Astrocyte of the hippocampus (primary cell): ENCODE measurements at regions not wholly inside any gene's neighbourhood (a gene's known extent, or its start where the extent isn't known, plus 50 kb on each side); places are given as distances from the start of the nearest gene placed in this dataset.
"Not testable (repeated sequence)": the region's sequence is repeated elsewhere in the genome, so short reads cannot be mapped to it uniquely, and the experiment has no call there.

Experiments used
- DNase-seq: peaks from one replicate; pipeline ENCODE4 v3.0.0; 2011; ENCODE audit warnings: low read depth, low spot score

DNA sequence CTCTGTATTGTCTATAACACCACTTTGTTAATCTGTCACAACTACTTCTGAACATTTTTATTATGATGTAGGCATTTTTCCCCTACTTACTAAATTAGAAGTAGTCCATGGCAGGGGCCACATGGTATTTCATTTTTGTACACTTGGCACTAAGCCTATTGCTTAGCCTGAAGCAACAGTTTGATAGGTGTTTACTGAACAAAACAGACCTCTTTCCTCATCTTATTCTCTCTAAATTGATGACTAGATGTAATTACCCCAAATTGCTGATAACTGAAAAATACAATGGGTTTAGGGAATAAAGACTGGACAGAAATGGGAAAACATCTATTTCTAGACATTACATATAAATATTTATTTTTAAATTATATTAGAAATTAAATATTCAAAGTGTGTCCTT lies 633.8 kb downstream of the SLCO4C1 start:
- DNase-seq, result no peak

DNA sequence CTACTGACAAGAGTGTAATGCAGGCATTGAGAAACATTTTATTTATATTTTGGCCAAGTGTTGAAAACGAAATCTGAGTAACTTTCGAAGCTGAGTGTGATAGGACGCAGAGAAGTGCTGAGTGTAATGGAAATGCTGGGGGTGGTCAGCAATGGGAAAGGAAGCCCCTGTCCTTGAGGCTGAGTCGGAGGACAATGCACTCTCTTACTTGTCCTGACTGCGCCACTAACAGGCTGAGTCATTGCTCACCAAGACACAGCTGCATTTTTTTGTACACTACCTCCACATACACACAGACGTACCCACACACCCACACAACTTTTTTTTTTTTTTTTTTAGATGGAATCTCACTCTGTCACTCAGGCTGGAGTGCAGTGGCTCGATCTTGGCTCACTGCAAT lies 637.7 kb downstream of the SLCO4C1 start:
- DNase-seq, result no peak

DNA sequence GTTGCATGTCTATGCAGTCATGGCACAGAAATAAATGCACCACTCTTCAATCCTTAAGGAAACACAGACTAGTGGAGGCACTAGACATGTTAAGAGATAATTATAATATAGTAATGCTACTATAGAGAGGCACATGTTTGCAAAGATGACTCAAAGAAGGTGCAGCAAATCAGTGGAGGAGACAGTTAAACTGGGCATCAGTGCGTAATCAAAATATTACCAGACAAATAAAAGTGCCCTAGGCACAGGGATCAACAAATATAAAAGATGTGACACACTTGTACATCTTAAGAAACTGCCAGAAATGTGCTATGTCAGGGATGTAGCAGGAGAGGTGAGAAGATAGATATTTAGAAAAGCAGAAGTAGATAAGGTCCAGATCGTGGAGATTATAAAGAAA lies 642.1 kb downstream of the SLCO4C1 start:
- DNase-seq, result no peak

DNA sequence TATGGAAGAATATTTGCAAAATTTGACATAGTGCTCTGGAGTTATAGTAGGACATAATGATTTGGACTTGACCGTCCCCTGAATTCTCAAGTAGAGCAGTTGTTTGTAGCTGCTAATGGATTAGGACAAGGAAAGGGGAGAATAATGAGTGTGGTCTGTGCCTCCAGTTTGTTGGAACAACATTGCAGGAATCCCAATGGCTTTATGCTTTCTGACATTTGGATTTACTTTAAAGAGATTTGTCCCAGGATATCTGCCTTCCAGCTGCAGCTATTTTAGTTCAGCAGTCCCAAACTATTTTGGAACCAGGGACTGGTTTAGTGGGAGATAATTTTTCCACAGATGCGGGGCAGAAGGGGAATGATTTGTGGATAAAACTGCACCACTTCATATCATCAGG lies 648.2 kb downstream of the SLCO4C1 start:
- DNase-seq, result no peak

DNA sequence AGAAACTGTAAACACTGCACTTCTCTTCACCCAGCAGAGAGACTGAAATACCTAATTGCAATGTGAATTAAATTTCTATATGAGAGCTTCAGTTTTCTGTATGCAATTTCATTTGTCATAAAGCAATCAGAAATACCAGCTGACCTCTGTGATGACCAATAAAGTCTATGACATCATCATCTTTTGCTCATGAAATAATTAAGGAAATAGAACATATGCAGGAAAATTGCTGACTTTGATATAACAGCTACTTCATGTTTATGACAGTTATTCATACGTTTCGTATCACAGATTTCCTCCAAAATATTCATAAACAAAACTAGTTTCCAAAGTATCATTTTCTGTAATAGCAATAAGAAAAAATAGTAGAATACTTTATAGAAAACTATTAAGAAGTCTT lies 652.3 kb downstream of the SLCO4C1 start:
- DNase-seq, result no peak

DNA sequence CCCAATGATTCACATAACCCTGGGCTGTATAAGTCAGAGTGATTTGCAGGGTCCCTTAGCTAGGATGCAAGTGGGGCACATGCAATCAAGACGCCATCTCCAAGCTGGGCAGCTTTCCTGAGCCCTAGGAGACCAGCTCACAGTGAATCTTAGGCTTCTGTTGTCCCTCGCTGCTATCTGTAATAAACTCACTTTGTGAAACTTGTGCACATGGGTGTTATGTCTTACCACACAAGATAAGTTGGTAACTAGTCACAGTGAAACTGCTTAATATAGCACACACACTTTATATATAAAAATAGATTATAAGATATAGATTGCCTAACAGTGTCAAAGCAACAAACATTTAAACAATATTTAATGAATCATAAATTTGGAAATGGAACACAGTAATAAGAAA lies 658.5 kb downstream of the SLCO4C1 start:
- no peak for DNase-seq

DNA sequence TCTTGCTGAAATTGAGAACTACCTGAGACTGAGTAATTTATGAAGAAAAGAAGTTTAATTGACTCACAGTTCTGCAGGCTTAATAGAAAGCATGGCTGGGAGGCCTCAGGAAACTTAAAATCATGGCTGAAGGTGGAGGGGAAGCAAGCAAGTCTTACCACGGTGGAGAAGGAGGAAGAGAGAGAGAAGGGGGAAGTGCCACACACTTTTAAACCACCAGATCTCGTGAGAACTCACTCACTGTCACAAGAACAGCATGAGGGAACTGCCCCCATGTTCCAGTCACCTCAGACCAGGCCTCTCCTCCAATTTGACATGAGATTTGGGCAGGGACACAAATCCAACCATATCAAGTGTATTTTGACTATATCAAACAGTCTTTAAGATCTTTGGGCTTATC lies 668.3 kb downstream of the SLCO4C1 start:
- not testable (repeated sequence) for DNase-seq

DNA sequence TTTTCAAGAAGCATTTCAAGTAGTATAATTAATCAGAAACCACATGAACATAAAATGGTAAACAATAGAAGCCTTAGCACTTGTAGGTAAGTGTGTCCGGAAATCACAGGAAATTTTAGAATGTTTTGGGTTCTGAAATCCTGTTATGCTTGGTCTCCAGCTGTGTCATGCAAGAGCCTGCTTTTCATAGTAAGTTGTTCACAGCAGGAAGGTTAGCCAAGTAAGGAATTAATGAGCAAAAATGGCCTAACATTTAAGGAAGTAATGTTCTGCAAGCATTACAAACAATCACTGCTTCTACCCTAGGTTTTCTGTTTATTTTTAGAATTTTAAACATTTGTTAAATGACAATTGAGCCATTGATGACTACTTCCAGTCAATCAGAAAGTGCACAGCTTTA lies 669.5 kb downstream of the SLCO4C1 start:
- DNase-seq, result no peak

DNA sequence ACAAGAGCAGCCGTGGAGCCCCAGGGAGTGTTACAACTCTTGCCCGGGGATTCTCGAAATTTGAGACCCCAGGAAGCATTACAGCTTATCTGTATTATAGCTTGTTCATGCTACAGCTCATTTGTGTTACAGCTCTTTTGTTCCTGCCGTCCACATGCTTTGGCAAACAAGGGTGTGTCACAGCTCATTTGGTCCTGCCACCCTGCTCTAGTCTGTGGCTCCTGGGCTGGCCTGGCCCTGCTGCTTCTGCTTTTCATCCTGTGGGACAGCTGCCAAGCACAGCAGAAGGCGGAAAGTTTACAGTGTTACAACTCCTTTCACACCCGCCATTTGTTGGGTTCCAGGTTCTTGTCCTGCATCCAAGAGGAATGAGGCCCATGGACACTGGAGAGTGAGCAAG lies 685.0 kb downstream of the SLCO4C1 start:
- no peak for DNase-seq

DNA sequence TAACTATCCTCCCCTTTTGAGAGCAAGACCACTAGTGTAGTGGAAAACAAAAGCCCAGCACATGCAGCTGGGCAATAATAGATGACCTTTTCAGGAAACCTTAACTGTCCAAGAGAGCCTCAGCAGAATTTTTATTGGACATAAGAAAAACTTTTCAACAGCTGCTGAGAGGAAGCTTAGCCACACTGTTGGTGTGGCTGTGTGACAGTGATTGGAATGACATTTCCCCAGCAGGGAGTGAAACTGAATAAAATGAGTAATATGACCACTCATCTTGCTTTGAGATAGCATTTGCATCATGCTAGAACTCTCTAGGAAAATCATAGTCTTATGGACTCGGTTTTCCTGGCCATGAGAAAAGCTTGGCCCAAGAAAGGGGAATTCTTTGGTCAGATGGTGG lies 687.8 kb downstream of the SLCO4C1 start:
- DNase-seq, result peak; percentile 13

DNA sequence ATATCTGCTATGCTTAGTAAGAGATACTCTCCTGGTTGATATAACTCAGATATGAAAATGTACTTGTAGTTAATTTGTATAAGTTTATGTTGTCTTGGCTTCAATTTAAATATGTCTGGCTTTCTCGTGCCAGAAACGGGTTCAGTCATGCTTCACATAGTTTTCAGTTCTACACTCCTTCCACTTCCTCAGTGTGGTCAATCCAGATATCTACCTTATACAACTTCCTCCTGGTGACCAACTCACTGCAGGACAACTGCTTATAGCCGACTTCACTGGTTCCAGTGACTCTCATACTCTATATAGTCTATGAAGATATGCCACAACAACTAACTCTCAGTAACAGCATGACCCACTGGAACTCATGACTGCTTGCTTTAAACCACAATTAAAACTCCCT lies 690.4 kb downstream of the SLCO4C1 start:
- no peak for DNase-seq

DNA sequence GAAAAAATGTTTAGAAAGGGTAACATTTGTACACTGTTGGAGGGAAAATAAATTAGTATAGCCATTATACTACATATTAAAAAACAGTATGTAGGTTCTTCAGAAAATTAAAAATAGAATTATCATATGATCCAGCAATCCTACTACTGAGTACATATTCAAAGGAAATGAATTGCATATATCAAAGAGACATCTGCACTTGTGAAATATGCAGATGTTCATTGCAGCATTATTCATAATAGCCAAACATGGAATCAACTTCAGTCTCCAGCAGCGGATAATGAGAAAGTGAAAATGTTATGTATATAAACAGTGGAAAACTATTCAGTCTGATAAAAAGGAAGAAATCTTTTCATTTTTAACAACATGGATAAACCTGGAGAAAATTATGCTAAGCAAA lies 695.5 kb downstream of the SLCO4C1 start:
- no peak for DNase-seq

DNA sequence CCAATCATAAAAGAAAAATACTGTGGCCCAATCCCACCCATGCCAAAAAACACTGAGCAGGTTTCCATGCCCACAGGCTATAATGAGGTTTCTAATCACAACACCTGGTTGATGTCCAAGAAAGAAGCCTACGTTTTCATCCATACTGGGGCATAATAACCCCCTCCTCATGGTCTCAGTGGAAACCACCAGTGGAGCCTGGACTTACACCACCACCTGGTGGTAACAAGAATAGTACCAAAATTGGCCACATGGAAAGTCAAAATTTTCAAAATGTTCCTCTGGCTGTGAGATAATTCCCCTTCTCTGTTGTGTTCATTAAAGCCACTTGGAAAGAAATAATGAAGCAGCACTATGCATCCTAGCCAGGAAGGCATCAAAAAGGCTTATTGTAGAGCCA lies 687.3 kb upstream of the ST8SIA4 start:
- DNase-seq, result peak; percentile 4

DNA sequence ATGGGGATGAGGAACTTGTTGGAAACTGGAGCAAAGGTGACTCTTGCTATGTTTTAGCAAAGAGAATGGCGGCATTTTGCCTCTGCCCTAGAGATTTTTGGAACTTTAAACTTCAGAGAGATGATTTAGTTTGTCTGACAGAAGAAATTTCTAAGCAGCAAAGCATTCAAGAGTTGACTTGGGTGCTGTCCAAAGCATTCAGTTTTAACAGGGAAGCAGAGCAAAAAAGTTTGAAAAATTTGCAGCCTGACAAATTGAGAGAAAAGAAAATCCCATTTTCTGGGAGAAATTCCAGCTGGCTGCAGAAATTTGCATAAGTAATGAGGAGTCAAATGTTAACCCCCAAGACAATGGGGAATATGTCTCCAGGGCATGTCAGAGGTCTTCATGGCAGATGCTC lies 682.3 kb upstream of the ST8SIA4 start:
- DNase-seq, result peak; percentile 32

DNA sequence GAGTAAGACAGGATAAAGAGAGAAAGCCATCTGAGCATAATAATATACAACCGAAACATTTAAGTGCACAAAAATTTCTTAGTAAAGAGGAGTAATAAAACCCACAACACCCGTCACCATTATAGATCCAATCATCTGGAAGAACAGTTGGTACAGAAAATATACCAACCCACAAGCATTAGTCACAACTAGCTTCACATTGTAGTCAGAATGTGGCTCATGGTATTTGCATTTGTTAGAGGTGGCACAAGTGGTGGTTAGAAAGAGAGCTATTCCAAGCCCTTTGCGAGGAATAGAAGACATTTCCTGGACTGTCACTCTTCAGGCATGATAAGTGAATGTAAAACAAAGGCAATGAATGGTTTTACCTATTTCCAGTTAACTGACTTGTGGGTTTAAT lies 677.5 kb upstream of the ST8SIA4 start:
- DNase-seq, result peak; percentile 77

DNA sequence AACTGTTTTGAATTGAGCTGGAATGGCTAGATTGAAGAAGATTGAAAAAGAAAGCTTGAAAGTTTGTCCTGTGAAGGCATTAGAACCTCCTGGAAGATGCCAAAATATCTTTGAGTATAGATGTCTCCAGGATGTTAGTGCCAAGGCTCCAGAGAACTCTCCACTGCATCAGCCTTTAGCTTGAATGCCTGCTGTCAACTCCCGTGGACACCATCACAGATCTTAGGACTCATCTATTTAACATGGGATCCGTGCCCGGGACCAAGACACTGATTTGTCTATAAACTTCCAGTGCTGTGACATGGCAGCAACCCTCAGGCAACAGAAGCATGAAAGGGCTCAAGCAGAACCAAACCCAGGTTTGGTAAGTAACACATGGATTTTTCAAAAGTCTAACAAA lies 670.9 kb upstream of the ST8SIA4 start:
- no peak for DNase-seq

DNA sequence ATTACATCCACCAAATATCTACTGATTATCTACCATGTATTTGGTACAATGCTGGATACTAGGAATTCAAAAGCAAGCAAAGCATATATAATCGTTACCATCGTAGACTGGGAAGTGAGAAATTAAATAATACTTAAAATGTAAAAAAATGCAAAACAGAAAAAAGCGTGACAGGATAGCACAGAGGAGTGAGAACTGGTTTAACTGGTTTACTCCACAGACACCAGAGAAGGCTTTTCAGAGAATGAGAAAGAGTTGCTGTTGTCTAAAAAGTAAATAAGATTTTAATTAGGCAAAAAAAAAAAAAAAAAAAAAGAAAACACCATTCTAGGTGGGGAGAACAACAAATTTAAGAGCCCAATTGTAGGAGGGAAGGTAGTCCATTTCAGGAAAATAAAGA lies 657.9 kb upstream of the ST8SIA4 start:
- no peak for DNase-seq

DNA sequence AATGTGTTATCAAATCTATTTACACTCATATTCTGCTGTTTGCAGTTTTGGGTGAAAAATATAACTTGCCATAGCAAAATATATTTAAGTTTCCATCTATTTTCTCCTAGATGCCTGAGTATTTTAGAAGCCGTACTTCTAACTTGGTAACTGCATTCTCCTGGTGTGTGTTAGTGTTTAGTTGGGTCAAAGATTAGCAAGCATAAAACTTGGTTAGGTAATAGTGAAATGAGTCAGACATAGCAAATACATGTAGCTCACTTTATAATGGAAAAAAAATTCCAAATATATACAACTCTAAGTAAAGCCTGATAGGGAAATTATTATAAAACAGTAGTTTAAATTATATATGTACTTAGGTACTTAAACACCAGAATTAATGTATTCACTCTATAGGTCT lies 640.7 kb upstream of the ST8SIA4 start:
- DNase-seq, result no peak

DNA sequence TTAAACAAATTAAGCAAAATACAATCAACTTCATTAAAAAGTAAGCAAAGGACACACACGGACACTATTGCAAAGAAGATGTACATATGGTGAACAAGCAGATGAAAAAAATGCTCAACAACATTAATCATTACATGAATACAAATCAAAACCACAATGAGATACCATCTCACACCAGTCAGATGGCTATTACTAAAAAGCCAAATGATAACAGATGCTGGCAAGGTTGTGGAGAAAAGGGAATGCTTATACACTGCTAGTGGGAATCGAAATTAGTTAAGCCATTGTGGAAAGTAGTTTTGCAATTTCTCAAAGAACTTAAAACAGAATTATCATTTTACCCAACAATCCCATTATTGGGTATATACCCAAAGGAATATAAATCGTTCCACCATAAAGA lies 636.2 kb upstream of the ST8SIA4 start:
- no peak for DNase-seq

DNA sequence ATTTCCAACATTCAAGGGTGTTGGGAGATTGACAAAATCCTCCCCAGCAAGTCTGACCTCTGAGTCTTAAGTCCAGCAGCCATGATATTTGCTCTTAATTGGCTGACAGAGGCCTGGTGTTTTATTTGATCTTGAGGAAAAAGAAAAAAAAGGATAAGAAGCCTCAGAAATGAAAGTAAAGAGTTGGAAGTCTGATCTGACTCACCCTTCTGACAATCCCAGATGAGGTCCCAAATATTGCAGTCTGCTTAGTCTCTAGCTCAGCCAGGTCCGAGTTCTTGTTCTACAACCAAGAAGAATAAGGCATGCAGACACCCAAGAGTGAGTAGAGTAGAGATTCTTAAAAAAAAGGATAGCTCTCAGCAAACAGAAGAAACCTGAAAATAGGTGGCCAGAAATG lies 632.5 kb upstream of the ST8SIA4 start:
- peak; percentile 21 for DNase-seq

DNA sequence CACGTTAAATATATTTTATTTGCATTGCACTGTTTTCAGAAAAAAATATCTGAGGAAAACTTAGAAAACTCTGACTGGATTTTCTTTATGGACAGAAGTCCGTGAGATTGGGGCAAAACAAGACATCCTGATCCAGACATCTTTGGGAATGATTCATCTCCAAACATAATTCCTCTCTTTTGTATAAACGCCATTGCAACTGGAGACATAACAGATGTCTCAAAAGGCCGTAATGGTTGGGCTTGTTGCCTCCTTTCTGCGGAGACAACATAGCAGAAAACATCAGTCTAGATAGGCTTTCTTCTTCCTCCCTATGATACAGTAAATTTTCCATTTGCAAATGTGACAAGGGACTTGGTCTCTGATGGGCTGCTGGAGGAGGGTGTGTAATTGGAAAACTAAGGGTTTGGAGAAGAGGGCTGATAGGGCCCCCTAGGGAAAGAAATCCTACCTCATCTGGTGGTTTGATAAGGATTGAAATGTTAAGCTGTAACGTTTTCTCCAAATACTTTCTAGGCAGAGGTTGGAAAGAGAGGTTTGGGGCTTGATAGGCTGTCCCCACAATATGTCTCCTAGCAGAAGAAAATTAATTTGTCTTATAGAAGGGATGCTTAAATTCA lies 631.5 kb upstream of the ST8SIA4 start:
- no peak for DNase-seq

DNA sequence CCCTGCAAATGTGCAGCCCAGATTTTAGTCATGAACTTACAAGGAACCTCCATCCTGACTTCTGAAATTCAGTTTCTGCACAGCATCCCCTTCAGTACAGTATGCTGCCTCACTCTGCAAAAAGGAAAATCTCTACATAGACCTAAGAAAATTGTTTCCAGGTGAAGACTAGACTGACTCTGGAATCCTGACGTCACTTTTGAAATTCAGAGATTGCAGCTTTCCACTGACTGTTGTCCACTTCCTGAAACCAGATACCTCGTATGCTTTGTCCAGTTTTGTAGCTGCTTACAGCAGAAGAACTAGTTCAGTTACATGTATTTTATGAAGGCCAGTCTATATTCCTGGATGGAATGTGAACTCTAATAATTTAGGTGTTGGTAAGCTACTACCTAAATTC lies 629.3 kb upstream of the ST8SIA4 start:
- DNase-seq, result no peak

DNA sequence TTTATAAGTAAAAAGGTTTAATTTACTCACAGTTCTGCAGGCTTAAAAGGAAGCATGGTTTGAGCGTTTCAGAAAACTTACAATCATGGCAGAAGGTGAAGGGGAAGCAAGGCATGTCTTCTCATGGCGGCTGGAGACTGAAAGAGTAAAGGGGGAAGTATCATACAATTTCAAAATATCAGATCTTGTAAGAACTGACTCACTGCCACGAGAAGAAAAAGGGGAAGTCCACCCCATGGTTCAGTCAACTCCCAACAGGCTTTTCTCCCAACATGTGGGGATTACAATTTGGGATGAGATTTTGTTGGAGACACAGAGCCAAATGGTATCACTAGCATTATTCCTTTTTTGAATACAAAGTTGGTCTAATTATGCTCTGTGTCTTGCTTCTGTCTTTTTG lies 627.9 kb upstream of the ST8SIA4 start:
- DNase-seq, result no peak

DNA sequence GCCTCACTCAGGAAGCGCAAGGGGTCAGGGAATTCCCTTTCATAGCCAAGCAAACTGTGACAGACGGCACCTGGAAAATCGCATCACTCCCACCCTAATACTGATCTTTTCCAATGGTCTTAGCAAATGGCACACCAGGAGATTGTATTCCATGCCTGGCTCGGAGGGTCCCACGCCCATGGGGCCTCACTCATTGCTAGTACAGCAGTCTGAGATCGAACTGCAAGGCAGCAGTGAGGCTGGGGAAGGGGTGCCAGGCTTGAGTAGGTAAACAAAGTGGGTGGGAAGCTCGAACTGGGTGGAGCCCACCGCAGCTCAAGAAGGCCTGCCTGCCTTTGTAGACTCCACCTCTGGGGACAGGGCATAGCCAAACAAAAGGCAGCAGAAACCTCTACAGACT lies 626.0 kb upstream of the ST8SIA4 start:
- DNase-seq, result not testable (repeated sequence)
